ENCODE measurements at regions not wholly inside any gene's neighbourhood (a gene's known extent, or its start where the extent isn't known, plus 50 kb on each side); places are given as distances from the start of the nearest gene placed in this dataset.
A peak's percentile ranks its signal among the peaks of the same experiment; 100 is the strongest.

GRCh38 chr2:241975593-241976284, 106.2 kb downstream of the RTP5 start:
- DNase-seq (ENCODE audit: low read depth): peak; percentile 38
- no peak overlapping the region for H3K4me3 ChIP-seq (ENCODE audit: low read depth, low read length)
- no peak for TF ChIP-seq CTCF (IDR thresholded peaks at IDR 0.05; ENCODE audit: insufficient read depth, low read depth, low read length)

- DNase-seq (ENCODE audit: low read depth): no peak
- TF ChIP-seq CTCF (IDR thresholded peaks at IDR 0.05; ENCODE audit: insufficient read depth, low read depth, low read length): no peak
- no peak overlapping the region for H3K4me3 ChIP-seq (ENCODE audit: low read depth, low read length)
Observed at GRCh38 chr2:241976296-241976695, 106.8 kb downstream of the RTP5 start.

- H3K4me3 ChIP-seq (ENCODE audit: low read depth, low read length): no peak overlapping the region
- DNase-seq (ENCODE audit: low read depth): no peak
- TF ChIP-seq CTCF (IDR thresholded peaks at IDR 0.05; ENCODE audit: insufficient read depth, low read depth, low read length): no peak
Observed at GRCh38 chr2:241977557-241978300, 108.2 kb downstream of the RTP5 start.

- no peak for TF ChIP-seq CTCF (IDR thresholded peaks at IDR 0.05; ENCODE audit: insufficient read depth, low read depth, low read length)
- no peak overlapping the region for H3K4me3 ChIP-seq (ENCODE audit: low read depth, low read length)
- DNase-seq (ENCODE audit: low read depth): no peak
Observed at GRCh38 chr2:241978670-241979069, 109.1 kb downstream of the RTP5 start.

GRCh38 chr2:241980193-241980592, 110.7 kb downstream of the RTP5 start:
- no peak for DNase-seq (ENCODE audit: low read depth)
- H3K4me3 ChIP-seq (ENCODE audit: low read depth, low read length): no peak overlapping the region
- no peak for TF ChIP-seq CTCF (IDR thresholded peaks at IDR 0.05; ENCODE audit: insufficient read depth, low read depth, low read length)

GRCh38 chr2:241981076-241981700, 111.7 kb downstream of the RTP5 start:
- H3K4me3 ChIP-seq (ENCODE audit: low read depth, low read length): no peak overlapping the region
- no peak for TF ChIP-seq CTCF (IDR thresholded peaks at IDR 0.05; ENCODE audit: insufficient read depth, low read depth, low read length)
- DNase-seq (ENCODE audit: low read depth): no peak

Measured in fibroblast of villous mesenchyme (primary cell).